ENCODE measurements at regions not wholly inside any gene's neighbourhood (a gene's known extent, or its start where the extent isn't known, plus 50 kb on each side); places are given as distances from the start of the nearest gene placed in this dataset.

- H3K4me3 ChIP-seq = no peak overlapping the region
- no peak for TF ChIP-seq CTCF (IDR thresholded peaks at IDR 0.05)
- H3K27me3 ChIP-seq (replicated peaks; ENCODE audit: insufficient read depth) = no peaks in the 10 kb centered on the region
- no peak for DNase-seq (ENCODE audit: low spot score)
- H3K9me3 ChIP-seq = no peaks in the 10 kb centered on the region
- H3K4me1 ChIP-seq (ENCODE audit: control insufficient read depth in 1 of 2, low read depth in 2 of 2) = peaks cover 0 to 24% of the 10 kb centered on the region in 2 donors
- no peaks in the 10 kb centered on the region for H3K36me3 ChIP-seq
- ATAC-seq (ENCODE audit: insufficient number of reproducible peaks, low FRiP score, low read depth) = no peak
- H3K27ac ChIP-seq = no peak overlapping the region
These were observed 52.6 kb upstream of the TRUB1 start for GRCh38 chr10:114885443-114885842.
